SJCRH30 (cell line): ENCODE measurements at regions not wholly inside any gene's neighbourhood (a gene's known extent, or its start where the extent isn't known, plus 50 kb on each side); places are given as distances from the start of the nearest gene placed in this dataset.
"Not testable (repeated sequence)": the region's sequence is repeated elsewhere in the genome, so short reads cannot be mapped to it uniquely, and the experiment has no call there.

Source experiments
- DNase-seq, 2 experiments: peaks; one replicate each; pipeline ENCODE4 v3.0.0-alpha.2; 2015 to 2020
- H3K27ac ChIP-seq: fragments of 250-450 bp; sonication (Bioruptor Pico); 2 replicates; pipeline ENCODE4 v1.5.1; 2020; ENCODE audit warnings: mild to moderate bottlenecking, moderate library complexity
- H3K27me3 ChIP-seq: fragments of 250-450 bp; sonication (Bioruptor Pico); 2 replicates; pipeline ENCODE4 v1.5.1; 2020; ENCODE audit warnings: mild to moderate bottlenecking, moderate library complexity
- H3K36me3 ChIP-seq: fragments of 250-450 bp; sonication (Bioruptor Pico); 2 replicates; pipeline ENCODE4 v1.5.1; 2020; ENCODE audit warnings: mild to moderate bottlenecking, moderate library complexity
- H3K4me1 ChIP-seq: fragments of 250-450 bp; sonication (Bioruptor Pico); 2 replicates; pipeline ENCODE4 v1.5.1; 2020; ENCODE audit warnings: mild to moderate bottlenecking, moderate library complexity
- H3K4me3 ChIP-seq: fragments of 250-450 bp; sonication (Bioruptor Pico); 2 replicates; pipeline ENCODE4 v1.5.1; 2020; ENCODE audit warnings: mild to moderate bottlenecking, moderate library complexity
- H3K9me3 ChIP-seq: fragments of 250-450 bp; sonication (Bioruptor Pico); replicated peaks from 2 replicates; pipeline ENCODE4 v1.5.1; 2020; ENCODE audit warnings: mild to moderate bottlenecking, moderate library complexity

- no peak for DNase-seq
- Histone ChIP-seq H3K36me3 (no peaks in the 10 kb centered on the region), H3K27ac (peak overlapping the region; percentile 65; the same call in 1 of the 2 replicates), H3K9me3 (no peaks in the 10 kb centered on the region), H3K4me1 (peaks cover 26% of the 10 kb centered on the region), H3K4me3 (no peak overlapping the region), H3K27me3 (no peaks in the 10 kb centered on the region)
Measured at GRCh38 chr5:39759701-39760100, 334.9 kb upstream of the DAB2 start.

GRCh38 chr5:39758426-39758825 lies 333.6 kb upstream of the DAB2 start:
- H3K27me3 ChIP-seq = no peaks in the 10 kb centered on the region
- peaks cover 2% of the 10 kb centered on the region; the same call in 1 of the 2 replicates for H3K9me3 ChIP-seq
- no peak overlapping the region for H3K4me3 ChIP-seq
- no peaks in the 10 kb centered on the region for H3K36me3 ChIP-seq
- H3K27ac ChIP-seq = no peak overlapping the region
- peaks cover 26% of the 10 kb centered on the region for H3K4me1 ChIP-seq
- DNase-seq = no peak

DNA sequence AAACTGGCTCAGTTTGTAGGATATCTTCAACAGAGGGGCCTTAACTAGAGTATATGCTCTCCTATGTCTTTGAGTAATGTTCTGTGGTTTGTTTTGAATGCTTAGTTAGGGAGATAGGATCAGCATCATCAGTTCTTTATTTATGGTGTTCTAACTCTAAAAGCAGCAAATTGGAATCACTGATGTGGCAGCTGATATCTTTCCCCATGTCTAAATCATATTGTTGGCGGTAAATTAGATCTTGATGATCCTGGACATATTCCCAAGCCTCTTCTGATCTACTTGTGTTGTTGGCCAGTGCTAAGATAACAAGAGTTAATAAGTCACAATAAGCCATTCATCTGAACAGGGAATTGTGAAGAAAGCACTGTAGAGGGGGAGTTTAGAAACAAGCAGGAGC lies 332.4 kb upstream of the DAB2 start:
- no peak for DNase-seq
- Histone ChIP-seq H3K36me3 (no peaks in the 10 kb centered on the region), H3K4me3 (no peak overlapping the region), H3K27ac (no peak overlapping the region), H3K9me3 (peaks cover 2% of the 10 kb centered on the region; the same call in 1 of the 2 replicates), H3K27me3 (no peaks in the 10 kb centered on the region), H3K4me1 (peaks cover 26% of the 10 kb centered on the region)

DNA sequence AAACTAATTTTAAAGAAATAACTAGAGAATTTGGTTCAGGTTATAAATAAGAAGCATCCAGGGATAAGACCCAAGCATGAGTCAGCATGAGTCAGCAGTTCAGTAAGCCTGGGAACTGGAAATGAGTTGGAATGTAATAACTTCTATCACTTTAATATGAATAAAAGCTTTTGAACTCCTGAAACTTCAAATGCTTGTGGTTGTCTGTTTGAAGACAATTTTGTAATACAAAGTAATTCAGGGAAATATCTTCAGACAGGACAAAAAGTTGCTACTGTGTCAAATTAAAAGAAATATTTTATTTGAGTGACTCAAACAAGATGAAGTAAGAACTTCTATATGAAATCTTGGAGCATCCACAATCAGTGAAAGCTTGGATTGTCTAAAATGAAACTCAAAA lies 331.2 kb upstream of the DAB2 start:
- Histone ChIP-seq H3K9me3 (peaks cover 2% of the 10 kb centered on the region; the same call in 1 of the 2 replicates), H3K27ac (no peak overlapping the region), H3K4me1 (peaks cover 22% of the 10 kb centered on the region), H3K4me3 (no peak overlapping the region), H3K27me3 (no peaks in the 10 kb centered on the region), H3K36me3 (no peaks in the 10 kb centered on the region)
- DNase-seq = peak in 1 of 2 experiments; percentile 35

GRCh38 chr5:39755452-39755851 lies 330.7 kb upstream of the DAB2 start:
- Histone ChIP-seq H3K4me3 (no peak overlapping the region), H3K27me3 (no peaks in the 10 kb centered on the region), H3K27ac (no peak overlapping the region), H3K4me1 (peaks cover 17% of the 10 kb centered on the region), H3K36me3 (no peaks in the 10 kb centered on the region), H3K9me3 (peaks cover 2% of the 10 kb centered on the region; the same call in 1 of the 2 replicates)
- DNase-seq = no peak

GRCh38 chr5:39753747-39754146 lies 329.0 kb upstream of the DAB2 start:
- DNase-seq, H3K9me3 ChIP-seq, H3K36me3 ChIP-seq, H3K27ac ChIP-seq, H3K4me1 ChIP-seq, H3K4me3 ChIP-seq, H3K27me3 ChIP-seq: not testable (repeated sequence)

- Histone ChIP-seq H3K36me3 (no peaks in the 10 kb centered on the region), H3K27ac (no peak overlapping the region), H3K4me3 (no peak overlapping the region), H3K27me3 (no peaks in the 10 kb centered on the region), H3K4me1 (peaks cover under 1% of the 10 kb centered on the region; the same call in 1 of the 2 replicates), H3K9me3 (peaks cover 2% of the 10 kb centered on the region; the same call in 1 of the 2 replicates)
- DNase-seq = no peak
Measured at GRCh38 chr5:39750661-39751060, 325.9 kb upstream of the DAB2 start.

- H3K4me1 ChIP-seq = no peaks in the 10 kb centered on the region
- H3K36me3 ChIP-seq = no peaks in the 10 kb centered on the region
- H3K4me3 ChIP-seq = no peak overlapping the region
- no peak overlapping the region for H3K27ac ChIP-seq
- no peak for DNase-seq
- no peaks in the 10 kb centered on the region for H3K9me3 ChIP-seq
- no peaks in the 10 kb centered on the region; the same call in 1 of the 2 replicates for H3K27me3 ChIP-seq
Measured at GRCh38 chr5:39742916-39743315, 318.1 kb upstream of the DAB2 start.

GRCh38 chr5:39740404-39740803 lies 315.6 kb upstream of the DAB2 start:
- DNase-seq = no peak
- H3K27me3 ChIP-seq = no peaks in the 10 kb centered on the region; the same call in 1 of the 2 replicates
- H3K9me3 ChIP-seq = no peaks in the 10 kb centered on the region
- H3K4me3 ChIP-seq = no peak overlapping the region
- no peak overlapping the region for H3K27ac ChIP-seq
- H3K4me1 ChIP-seq = no peaks in the 10 kb centered on the region
- no peaks in the 10 kb centered on the region for H3K36me3 ChIP-seq

- Histone ChIP-seq H3K4me3 (no peak overlapping the region), H3K36me3 (no peaks in the 10 kb centered on the region), H3K27me3 (0 out of 2 replicates have a peak, but pooled peaks cover 9% of the 10 kb centered on the region), H3K27ac (no peak overlapping the region), H3K4me1 (no peaks in the 10 kb centered on the region), H3K9me3 (no peaks in the 10 kb centered on the region)
- DNase-seq = no peak
Measured at GRCh38 chr5:39732166-39732565, 307.4 kb upstream of the DAB2 start.

DNA sequence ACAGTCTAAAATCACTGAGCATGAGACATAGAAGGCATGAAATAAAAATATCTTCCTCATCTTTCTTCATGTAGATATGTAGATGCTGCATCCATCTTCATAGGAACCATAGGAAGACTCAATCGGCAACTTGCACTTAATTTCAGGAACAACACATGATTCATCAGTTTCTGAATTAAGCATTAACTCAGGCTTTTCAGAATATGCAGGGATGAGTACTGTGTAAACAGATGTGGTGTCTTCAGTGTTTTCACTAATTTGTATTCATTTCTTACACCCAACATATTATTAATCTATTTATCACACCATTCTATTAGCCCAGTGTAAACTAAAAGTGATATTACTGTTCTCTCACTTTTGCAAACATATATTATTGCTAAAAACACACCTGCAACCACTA lies 305.9 kb upstream of the DAB2 start:
- no peaks in the 10 kb centered on the region for H3K4me1 ChIP-seq
- H3K27me3 ChIP-seq = 0 out of 2 replicates have a peak, but pooled peaks cover 9% of the 10 kb centered on the region
- no peak for DNase-seq
- no peaks in the 10 kb centered on the region for H3K9me3 ChIP-seq
- H3K36me3 ChIP-seq = no peaks in the 10 kb centered on the region
- H3K27ac ChIP-seq = no peak overlapping the region
- no peak overlapping the region for H3K4me3 ChIP-seq

GRCh38 chr5:39730006-39730405 lies 305.2 kb upstream of the DAB2 start:
- Histone ChIP-seq H3K27ac (no peak overlapping the region), H3K27me3 (0 out of 2 replicates have a peak, but pooled peaks cover 7% of the 10 kb centered on the region), H3K4me1 (no peaks in the 10 kb centered on the region), H3K4me3 (no peak overlapping the region), H3K36me3 (no peaks in the 10 kb centered on the region), H3K9me3 (no peaks in the 10 kb centered on the region)
- no peak for DNase-seq

GRCh38 chr5:39726467-39726866 lies 301.7 kb upstream of the DAB2 start:
- H3K27me3 ChIP-seq = no peaks in the 10 kb centered on the region
- H3K36me3 ChIP-seq = no peaks in the 10 kb centered on the region
- DNase-seq = no peak
- no peaks in the 10 kb centered on the region for H3K4me1 ChIP-seq
- no peak overlapping the region for H3K27ac ChIP-seq
- H3K4me3 ChIP-seq = no peak overlapping the region
- no peaks in the 10 kb centered on the region for H3K9me3 ChIP-seq

GRCh38 chr5:39721394-39721793 lies 296.6 kb upstream of the DAB2 start:
- Histone ChIP-seq H3K4me1 (no peaks in the 10 kb centered on the region), H3K27ac (no peak overlapping the region), H3K36me3 (no peaks in the 10 kb centered on the region)

DNA sequence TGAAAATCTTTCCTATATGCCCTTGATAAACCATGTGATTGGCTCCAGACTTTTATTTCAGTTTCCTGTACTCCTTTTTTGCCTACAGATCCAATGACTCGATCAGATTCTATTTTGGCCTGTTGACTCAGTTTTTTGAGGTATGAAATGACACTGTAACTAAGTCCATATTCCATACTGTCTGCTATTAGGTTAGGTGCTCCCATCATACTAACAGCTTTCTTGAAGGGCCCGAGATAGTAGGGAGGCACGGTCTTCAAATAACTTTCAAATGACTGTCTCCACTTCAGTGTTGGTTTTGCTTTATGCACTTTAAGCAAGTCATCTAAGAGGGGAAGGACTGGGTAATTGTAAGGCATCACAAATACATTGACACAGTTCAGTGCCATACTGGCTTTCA lies 295.4 kb upstream of the DAB2 start:
- Histone ChIP-seq H3K4me1 (no peaks in the 10 kb centered on the region), H3K4me3 (no peak overlapping the region), H3K27me3 (no peaks in the 10 kb centered on the region), H3K27ac (no peak overlapping the region), H3K9me3 (no peaks in the 10 kb centered on the region), H3K36me3 (no peaks in the 10 kb centered on the region)
- DNase-seq = no peak

More at GRCh38 chr5:39721394-39721793, 296.6 kb upstream of the DAB2 start:
- no peak for DNase-seq
- no peaks in the 10 kb centered on the region for H3K9me3 ChIP-seq
- H3K27me3 ChIP-seq = no peaks in the 10 kb centered on the region
- no peak overlapping the region for H3K4me3 ChIP-seq

DNA sequence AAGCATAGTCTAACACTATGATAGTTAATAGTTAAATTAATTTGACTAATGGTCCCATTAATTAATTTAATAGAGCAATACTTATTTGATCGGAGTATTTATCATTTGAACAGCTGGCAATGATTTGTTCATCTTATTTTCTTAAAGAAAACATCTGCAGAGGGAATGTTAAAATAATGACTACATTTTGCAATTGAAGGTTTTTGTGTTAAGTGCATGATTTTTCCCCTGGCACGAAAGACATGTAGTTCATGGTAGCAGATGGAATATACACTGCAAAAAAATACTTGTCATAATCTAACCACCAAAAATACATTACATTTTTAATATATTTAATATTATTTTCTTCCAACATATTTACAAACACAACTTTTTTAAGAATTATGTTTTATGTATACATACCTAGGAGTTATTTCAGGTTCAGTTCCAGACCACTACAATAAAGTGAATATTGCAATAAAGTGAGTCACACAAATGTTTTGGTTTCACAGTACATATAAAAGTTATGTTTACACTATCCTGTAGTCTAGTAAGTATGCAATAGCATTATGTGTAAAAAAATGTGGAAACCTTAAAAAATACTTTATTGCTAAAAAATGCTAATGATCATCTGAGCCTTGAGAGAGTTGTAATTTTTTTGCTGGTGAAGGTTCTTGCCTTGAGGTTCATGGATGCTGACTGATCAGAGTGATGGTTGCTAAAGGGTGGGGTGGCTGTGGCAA lies 292.6 kb upstream of the DAB2 start:
- no peak overlapping the region for H3K27ac ChIP-seq
- no peak for DNase-seq
- H3K36me3 ChIP-seq = no peaks in the 10 kb centered on the region

More for the DNA sequence above, 292.6 kb upstream of the DAB2 start:
- Histone ChIP-seq H3K27me3 (no peaks in the 10 kb centered on the region), H3K9me3 (no peaks in the 10 kb centered on the region), H3K4me1 (peaks cover 6% of the 10 kb centered on the region; the same call in 1 of the 2 replicates), H3K4me3 (no peak overlapping the region)
